IMR-90 (cell line): ENCODE measurements at regions not wholly inside any gene's neighbourhood (a gene's known extent, or its start where the extent isn't known, plus 50 kb on each side); places are given as distances from the start of the nearest gene placed in this dataset.
A peak's percentile ranks its signal among the peaks of the same experiment; 100 is the strongest.

Experiments
- ATAC-seq: fragments of 200-7000 bp; cut with Tn5 transposase; 2 replicates; pipeline ENCODE4 v1.9.1; 2020; ENCODE audit warnings: low read depth, mild to moderate bottlenecking, moderate library complexity
- BruUV-seq: library from RNA; stranded (reverse); fragments of 400-500 nt; replicated peaks from 2 replicates; lab custom pipeline; 2021; lab: Mats Ljungman, UMichigan
- CTCF ChIA-PET: fragments of 300-600 bp; formaldehyde crosslinking; extraction: SDS; loops from one replicate; lab custom pipeline; 2021; ENCODE audit warnings: antibody characterized with exemption; lab: Yijun Ruan, JAX
- POLR2A ChIA-PET: fragments of 300-600 bp; sonication (Branson Sonifier 250); formaldehyde crosslinking; loops from one replicate; lab custom pipeline; 2022; ENCODE audit warnings: antibody characterized with exemption; ENCODE audit not compliant: unreplicated experiment; lab: Charles Lee
- DNase-seq: peaks from one replicate; pipeline ENCODE4 v3.0.0; 2013
- H2AFZ ChIP-seq: replicated peaks from 2 replicates; pipeline ENCODE3; 2013; ENCODE audit warnings: low read length, mild to moderate bottlenecking; ENCODE audit not compliant: poor library complexity
- H2AK5ac ChIP-seq: 2 replicates; pipeline ENCODE4 v1.6.1; 2013; ENCODE audit warnings: low read depth, low read length, inconsistent platforms
- H2AK9ac ChIP-seq: replicated peaks from 2 replicates; pipeline ENCODE3; 2013; ENCODE audit warnings: mild to moderate bottlenecking, low read depth, low read length, moderate library complexity; ENCODE audit not compliant: poor library complexity
- H2BK120ac ChIP-seq: 2 replicates; pipeline ENCODE4 v1.6.1; 2013; ENCODE audit warnings: low read depth, low read length, inconsistent platforms
- H2BK15ac ChIP-seq: 3 replicates; pipeline ENCODE4 v1.6.1; 2013; ENCODE audit warnings: low read depth, low read length, inconsistent platforms
- H2BK20ac ChIP-seq: 2 replicates; pipeline ENCODE4 v1.6.1; 2013; ENCODE audit warnings: low read depth, mild to moderate bottlenecking, inconsistent platforms, low read length, moderate library complexity
- H2BK5ac ChIP-seq: 2 replicates; pipeline ENCODE4 v1.6.1; 2013; ENCODE audit warnings: mild to moderate bottlenecking, low read depth, low read length, inconsistent platforms; ENCODE audit not compliant: poor library complexity, severe bottlenecking
- H3K14ac ChIP-seq: replicated peaks from 2 replicates; pipeline ENCODE4 v1.6.1; 2013; ENCODE audit warnings: low read depth, low read length, inconsistent platforms
- H3K18ac ChIP-seq: 2 replicates; pipeline ENCODE4 v1.6.1; 2013; ENCODE audit warnings: low read depth, low read length, control low read depth
- H3K23ac ChIP-seq: 2 replicates; pipeline ENCODE4 v1.6.1; 2013; ENCODE audit warnings: low read depth, low read length, inconsistent platforms
- H3K27ac ChIP-seq: 2 replicates; pipeline ENCODE4 v1.5.1; 2013; ENCODE audit warnings: mild to moderate bottlenecking, control low read depth, low read length; ENCODE audit not compliant: insufficient read depth
- H3K27me3 ChIP-seq: 2 replicates; pipeline ENCODE4 v1.6.1; 2013; ENCODE audit warnings: low read length; ENCODE audit not compliant: control insufficient read depth, insufficient read depth
- H3K36me3 ChIP-seq: 2 replicates; pipeline ENCODE4 v1.6.1; 2013; ENCODE audit warnings: low read length, mixed read lengths; ENCODE audit not compliant: control insufficient read depth, insufficient read depth
- H3K4ac ChIP-seq: 2 replicates; pipeline ENCODE4 v1.6.1; 2013; ENCODE audit warnings: low read depth, low read length, inconsistent platforms
- H3K4me1 ChIP-seq: 2 replicates; pipeline ENCODE4 v1.6.1; 2013; ENCODE audit warnings: low read length, mixed read lengths; ENCODE audit not compliant: control insufficient read depth, insufficient read depth
- H3K4me2 ChIP-seq: 2 replicates; pipeline ENCODE4 v1.6.1; 2013; ENCODE audit warnings: low read depth, mild to moderate bottlenecking, control low read depth, low read length, moderate library complexity
- H3K4me3 ChIP-seq: 2 replicates; pipeline ENCODE4 v1.5.1; 2013; ENCODE audit warnings: low read depth, mild to moderate bottlenecking, control low read depth, low read length, moderate library complexity; ENCODE audit not compliant: insufficient read depth
- H3K56ac ChIP-seq: 2 replicates; pipeline ENCODE4 v1.6.1; 2013; ENCODE audit warnings: low read length, inconsistent platforms; ENCODE audit not compliant: insufficient read depth; ENCODE audit errors: extremely low read depth
- H3K79me1 ChIP-seq, 2 experiments: 2 replicates each; pipeline ENCODE4 v1.6.1; 2013; ENCODE audit warnings: low read length in 2 of 2, inconsistent platforms in 1 of 2, low read depth in 1 of 2
- H3K9ac ChIP-seq: 2 replicates; pipeline ENCODE4 v1.6.1; 2013; ENCODE audit warnings: low read depth, low read length, control low read depth
- H3K9me1 ChIP-seq: 2 replicates; pipeline ENCODE4 v1.6.1; 2013; ENCODE audit warnings: low read length, inconsistent platforms; ENCODE audit not compliant: insufficient read depth
- H3K9me3 ChIP-seq: 2 replicates; pipeline ENCODE4 v1.6.1; 2013; ENCODE audit warnings: low read length; ENCODE audit not compliant: control insufficient read depth, insufficient read depth
- H4K20me1 ChIP-seq: 2 replicates; pipeline ENCODE4 v1.6.1; 2013; ENCODE audit warnings: low read length, inconsistent platforms; ENCODE audit not compliant: insufficient read depth
- H4K5ac ChIP-seq: 2 replicates; pipeline ENCODE4 v1.6.1; 2013; ENCODE audit warnings: mild to moderate bottlenecking, low read depth, low read length, control low read depth
- H4K8ac ChIP-seq, 2 experiments: 2 replicates each; pipeline ENCODE4 v1.6.1; 2013; ENCODE audit warnings: low read depth in 2 of 2, low read length in 2 of 2, control low read depth in 1 of 2, inconsistent platforms in 1 of 2
- H4K91ac ChIP-seq: 2 replicates; pipeline ENCODE4 v1.6.1; 2013; ENCODE audit warnings: low read depth, low read length, inconsistent platforms; ENCODE audit not compliant: insufficient read depth
- CTCF ChIP-seq: conservative IDR thresholded peaks from 2 replicates; pipeline ENCODE4 v1.5.1; 2012; ENCODE audit warnings: mild to moderate bottlenecking, low read depth, low read length, improper control_type of control experiment
- MAZ ChIP-seq: IDR thresholded peaks from 2 replicates; pipeline ENCODE4 v1.6.1; 2012; ENCODE audit warnings: low read depth, mild to moderate bottlenecking, low read length, improper control_type of control experiment, moderate library complexity, borderline replicate concordance
- RAD21 ChIP-seq: IDR thresholded peaks from 2 replicates; pipeline ENCODE4 v1.6.1; 2012; ENCODE audit warnings: low read length, improper control_type of control experiment
- WGBS, 2 experiments: methylation state at CpG; one replicate each; pipeline versions ENCODE4 v1.1.5 to v1.1.7; 2013; ENCODE audit warnings: missing lambda C conversion rate in 2 of 2; ENCODE audit not compliant: insufficient read length in 1 of 2; ENCODE audit errors: extremely low coverage in 2 of 2; 5-methylcytosine and 5-hydroxymethylcytosine counted together
- dilution Hi-C: fragments of 300-500 bp; cut with HindIII; formaldehyde crosslinking; loops from one replicate; pipeline ENCODE4 v1.14.3; 2018; ENCODE audit warnings: low sequenced_read_pairs; ENCODE audit not compliant: unreplicated experiment
- in situ Hi-C: fragments of 300-500 bp; cut with MboI; formaldehyde crosslinking; loops from 3 replicates; pipeline ENCODE4 v1.14.3; 2019; ENCODE audit warnings: low sequenced_read_pairs, inconsistent platforms, mixed read lengths
- intact Hi-C: fragments of 100-400 bp; cut with micrococcal nuclease; formaldehyde crosslinking; loops from 2 replicates; pipeline ENCODE4 v1.10.0; 2022

GRCh38 chr3:59607656-59608055 is 557.8 kb upstream of the CFAP20DC start:
- intact Hi-C loops: no loop called here
- peak; percentile 65; the same call in 1 of the 2 replicates for ATAC-seq

More at GRCh38 chr3:59607656-59608055, 557.8 kb upstream of the CFAP20DC start:
- H3K79me1 ChIP-seq: no peaks in the 10 kb centered on the region
- peaks cover 2% of the 10 kb centered on the region; the same call in 1 of the 2 replicates for H3K4me1 ChIP-seq
- no peaks in the 10 kb centered on the region for H4K20me1 ChIP-seq
- H3K4me2 ChIP-seq: no peak overlapping the region
- CTCF ChIA-PET: interaction anchor here (0.6 to 1.1 kb wide), 4 partner anchors 14 to 245 kb away, joined by 3 read pairs; no protein-coding TSS in a partner anchor
- no peak overlapping the region for H3K4ac ChIP-seq
- H3K14ac ChIP-seq: no peak overlapping the region
- no peak overlapping the region for H3K4me3 ChIP-seq
- H2AFZ ChIP-seq: no peak overlapping the region
- H4K91ac ChIP-seq: no peak overlapping the region
- no peaks in the 10 kb centered on the region for H3K9me3 ChIP-seq
- BruUV-seq: no TSS peak
- H2BK120ac ChIP-seq: no peak overlapping the region
- no peak overlapping the region for H2AK5ac ChIP-seq
- H3K27me3 ChIP-seq: peaks cover 5% of the 10 kb centered on the region; the same call in 1 of the 2 replicates
- no peak overlapping the region for H4K8ac ChIP-seq
- DNase-seq: peak; percentile 16
- no CpG with 5 or more reads among the region's 1 CpG for WGBS, 2 experiments
- no peak overlapping the region for H3K56ac ChIP-seq
- in situ Hi-C loops (no loop called here), dilution Hi-C loops (no loop called here)
- no peak overlapping the region for H4K5ac ChIP-seq
- no peaks in the 10 kb centered on the region for H3K9me1 ChIP-seq
- no peak overlapping the region for H3K18ac ChIP-seq
- no peak overlapping the region for H2BK20ac ChIP-seq
- H3K9ac ChIP-seq: no peak overlapping the region
- H2BK15ac ChIP-seq: no peak overlapping the region
- no peak overlapping the region for H3K23ac ChIP-seq
- H3K27ac ChIP-seq: no peak overlapping the region
- no peak overlapping the region for H2BK5ac ChIP-seq
- POLR2A ChIA-PET: no interaction called here
- H2AK9ac ChIP-seq: no peak overlapping the region
- TF ChIP-seq MAZ: no peak
- TF ChIP-seq RAD21: peak; percentile 31; the same call in 1 of the 2 replicates
- peak; percentile 28 for TF ChIP-seq CTCF
- H3K36me3 ChIP-seq: no peaks in the 10 kb centered on the region
